ENCODE measurements at regions not wholly inside any gene's neighbourhood (a gene's known extent, or its start where the extent isn't known, plus 50 kb on each side); places are given as distances from the start of the nearest gene placed in this dataset.

- no peak overlapping the region for H3K27ac Mint-ChIP-seq
- peaks cover 0 to 3% (median 0%) of the 10 kb centered on the region in 7 donors for H3K9me3 Mint-ChIP-seq
- H3K4me3 Mint-ChIP-seq, result no peak overlapping the region
- H3K27me3 Mint-ChIP-seq, result no peaks in the 10 kb centered on the region
- DNase-seq (no peak), ATAC-seq (ENCODE audit: low read depth in 2 of 2) (no peak)
- no peaks in the 10 kb centered on the region for H3K36me3 Mint-ChIP-seq
- H3K4me1 Mint-ChIP-seq, result no peaks in the 10 kb centered on the region
Measured at GRCh38 chr20:7428946-7429345, 511.3 kb downstream of the HAO1 start.

GRCh38 chr20:7432612-7433011 is 507.6 kb downstream of the HAO1 start:
- Mint-ChIP-seq H3K27me3 (no peaks in the 10 kb centered on the region), H3K36me3 (no peaks in the 10 kb centered on the region), H3K4me1 (no peaks in the 10 kb centered on the region), H3K9me3 (peaks cover 0 to 3% (median 0%) of the 10 kb centered on the region in 7 donors), H3K27ac (no peak overlapping the region), H3K4me3 (no peak overlapping the region)
- no peak for ATAC-seq (ENCODE audit: low read depth in 2 of 2)
- DNase-seq, result no peak

- no peak for DNase-seq
- Mint-ChIP-seq H3K4me3 (no peak overlapping the region), H3K9me3 (peaks cover 0 to 4% (median 0%) of the 10 kb centered on the region in 7 donors), H3K4me1 (no peaks in the 10 kb centered on the region), H3K27me3 (no peaks in the 10 kb centered on the region), H3K36me3 (no peaks in the 10 kb centered on the region), H3K27ac (no peak overlapping the region)
- ATAC-seq (ENCODE audit: low read depth in 2 of 2), result no peak
Measured at GRCh38 chr20:7437311-7437710, 502.9 kb downstream of the HAO1 start.

- peaks cover 0 to 6% (median 0%) of the 10 kb centered on the region in 3 donors for H3K27me3 Mint-ChIP-seq
- DNase-seq, result no peak
- no peaks in the 10 kb centered on the region for H3K36me3 Mint-ChIP-seq
- no peak overlapping the region for H3K4me3 Mint-ChIP-seq
- no peak for ATAC-seq (ENCODE audit: low read depth in 2 of 2)
- H3K4me1 Mint-ChIP-seq, result no peaks in the 10 kb centered on the region
- peaks cover 0 to 5% (median 0%) of the 10 kb centered on the region in 7 donors for H3K9me3 Mint-ChIP-seq
- no peak overlapping the region for H3K27ac Mint-ChIP-seq
Measured at GRCh38 chr20:7449269-7449668, 491.0 kb downstream of the HAO1 start.

- ATAC-seq (ENCODE audit: low read depth in 2 of 2), result no peak
Measured at GRCh38 chr20:7452890-7453289, 487.4 kb downstream of the HAO1 start.

GRCh38 chr20:7454047-7454446 is 486.2 kb downstream of the HAO1 start:
- no peak overlapping the region for H3K4me3 Mint-ChIP-seq
- DNase-seq (no peak), ATAC-seq (ENCODE audit: low read depth in 2 of 2) (no peak)
- peaks cover 0 to 2% (median 0%) of the 10 kb centered on the region in 7 donors for H3K9me3 Mint-ChIP-seq
- no peak overlapping the region for H3K27ac Mint-ChIP-seq
- H3K36me3 Mint-ChIP-seq, result no peaks in the 10 kb centered on the region
- H3K4me1 Mint-ChIP-seq, result no peaks in the 10 kb centered on the region
- peaks cover 0 to 6% (median 0%) of the 10 kb centered on the region in 3 donors for H3K27me3 Mint-ChIP-seq

More at GRCh38 chr20:7452890-7453289, 487.4 kb downstream of the HAO1 start:
- Mint-ChIP-seq H3K9me3 (peaks cover 0 to 2% (median 0%) of the 10 kb centered on the region in 7 donors), H3K27ac (no peak overlapping the region), H3K4me3 (no peak overlapping the region), H3K27me3 (peaks cover 0 to 6% (median 0%) of the 10 kb centered on the region in 3 donors), H3K4me1 (no peaks in the 10 kb centered on the region), H3K36me3 (no peaks in the 10 kb centered on the region)
- DNase-seq, result no peak

- Mint-ChIP-seq H3K4me3 (no peak overlapping the region), H3K27me3 (no peaks in the 10 kb centered on the region), H3K4me1 (no peaks in the 10 kb centered on the region), H3K27ac (no peak overlapping the region), H3K9me3 (peaks cover 0 to 2% (median 0%) of the 10 kb centered on the region in 7 donors), H3K36me3 (no peaks in the 10 kb centered on the region)
- DNase-seq (no peak), ATAC-seq (ENCODE audit: low read depth in 2 of 2) (no peak)
Measured at GRCh38 chr20:7458459-7458858, 481.8 kb downstream of the HAO1 start.

- H3K36me3 Mint-ChIP-seq, result no peaks in the 10 kb centered on the region
- H3K4me3 Mint-ChIP-seq, result no peak overlapping the region
- H3K9me3 Mint-ChIP-seq, result no peaks in the 10 kb centered on the region
- no peaks in the 10 kb centered on the region for H3K27me3 Mint-ChIP-seq
- no peak for DNase-seq
- no peaks in the 10 kb centered on the region for H3K4me1 Mint-ChIP-seq
- H3K27ac Mint-ChIP-seq, result no peak overlapping the region
- ATAC-seq (ENCODE audit: low read depth in 2 of 2), result no peak
Measured at GRCh38 chr20:7459083-7459482, 481.2 kb downstream of the HAO1 start.

GRCh38 chr20:7463290-7463689 is 477.0 kb downstream of the HAO1 start:
- no peak for ATAC-seq (ENCODE audit: low read depth in 2 of 2)
- Mint-ChIP-seq H3K27me3 (no peaks in the 10 kb centered on the region), H3K4me3 (no peak overlapping the region), H3K9me3 (peaks cover 0 to 6% (median 0%) of the 10 kb centered on the region in 7 donors), H3K4me1 (no peaks in the 10 kb centered on the region), H3K36me3 (no peaks in the 10 kb centered on the region), H3K27ac (no peak overlapping the region)
- DNase-seq, result no peak

GRCh38 chr20:7470912-7471311 is 469.3 kb downstream of the HAO1 start:
- Mint-ChIP-seq H3K9me3 (peaks cover 0 to 5% (median 0%) of the 10 kb centered on the region in 7 donors), H3K27me3 (no peaks in the 10 kb centered on the region), H3K4me3 (no peak overlapping the region), H3K4me1 (no peaks in the 10 kb centered on the region), H3K36me3 (no peaks in the 10 kb centered on the region), H3K27ac (no peak overlapping the region)
- ATAC-seq (ENCODE audit: low read depth in 2 of 2), result no peak
- no peak for DNase-seq

GRCh38 chr20:7490288-7490687 is 450.0 kb downstream of the HAO1 start:
- DNase-seq (no peak), ATAC-seq (ENCODE audit: low read depth in 2 of 2) (no peak)
- Mint-ChIP-seq H3K27me3 (peaks cover 0 to 4% (median 0%) of the 10 kb centered on the region in 3 donors), H3K4me1 (no peaks in the 10 kb centered on the region), H3K27ac (no peak overlapping the region), H3K9me3 (peaks cover 4 to 19% (median 13%) of the 10 kb centered on the region in 7 donors), H3K4me3 (no peak overlapping the region), H3K36me3 (peaks cover 0 to 5% of the 10 kb centered on the region in 2 donors)

GRCh38 chr20:7492257-7492656 is 448.0 kb downstream of the HAO1 start:
- DNase-seq, result no peak
- no peak for ATAC-seq (ENCODE audit: low read depth in 2 of 2)
- Mint-ChIP-seq H3K27ac (no peak overlapping the region), H3K9me3 (peaks cover 4 to 19% (median 13%) of the 10 kb centered on the region in 7 donors), H3K4me1 (no peaks in the 10 kb centered on the region), H3K27me3 (peaks cover 0 to 4% (median 0%) of the 10 kb centered on the region in 3 donors), H3K36me3 (peaks cover 0 to 5% of the 10 kb centered on the region in 2 donors), H3K4me3 (no peak overlapping the region)

GRCh38 chr20:7493311-7493710 is 446.9 kb downstream of the HAO1 start:
- no peak overlapping the region for H3K4me3 Mint-ChIP-seq
- no peaks in the 10 kb centered on the region for H3K4me1 Mint-ChIP-seq
- H3K36me3 Mint-ChIP-seq, result peaks cover 0 to 5% of the 10 kb centered on the region in 2 donors
- DNase-seq (no peak), ATAC-seq (ENCODE audit: low read depth in 2 of 2) (no peak)
- H3K27ac Mint-ChIP-seq, result no peak overlapping the region
- peaks cover 0 to 19% (median 8%) of the 10 kb centered on the region in 7 donors for H3K9me3 Mint-ChIP-seq
- H3K27me3 Mint-ChIP-seq, result peaks cover 0 to 4% (median 0%) of the 10 kb centered on the region in 3 donors

GRCh38 chr20:7496394-7496991 is 443.8 kb downstream of the HAO1 start:
- H3K9me3 Mint-ChIP-seq, result peaks cover 0 to 19% (median 8%) of the 10 kb centered on the region in 7 donors
- ATAC-seq (ENCODE audit: low read depth in 2 of 2), result no peak
- H3K4me3 Mint-ChIP-seq, result no peak overlapping the region
- H3K36me3 Mint-ChIP-seq, result peaks cover 0 to 5% of the 10 kb centered on the region in 2 donors
- H3K27ac Mint-ChIP-seq, result no peak overlapping the region
- H3K27me3 Mint-ChIP-seq, result peaks cover 0 to 3% (median 0%) of the 10 kb centered on the region in 3 donors
- H3K4me1 Mint-ChIP-seq, result no peaks in the 10 kb centered on the region
- no peak for DNase-seq

Data from naive B cell (primary cell).